OCI-LY1 (cell line): ENCODE measurements at regions not wholly inside any gene's neighbourhood (a gene's known extent, or its start where the extent isn't known, plus 50 kb on each side); places are given as distances from the start of the nearest gene placed in this dataset.

Source experiments
- H2AFZ ChIP-seq: fragments of 200-600 bp; sonication (generic), shearing (Covaris generic); 2 replicates; pipeline ENCODE4 v1.6.0; 2014; ENCODE audit warnings: antibody characterized with exemption, mild to moderate bottlenecking, low read length
- H3F3A ChIP-seq: fragments of 200-600 bp; sonication (generic), shearing (Covaris generic); 2 replicates; pipeline ENCODE4 v1.6.0; 2014; ENCODE audit warnings: mild to moderate bottlenecking, antibody characterized with exemption, low read length, moderate library complexity; ENCODE audit not compliant: insufficient read depth
- H3K27ac ChIP-seq: fragments of 200-600 bp; sonication (generic); 2 replicates; pipeline ENCODE4 v1.5.1; 2014; ENCODE audit warnings: low read length, mixed run types, mild to moderate bottlenecking, low read depth; ENCODE audit not compliant: poor library complexity, severe bottlenecking
- H3K27me3 ChIP-seq: fragments of 200-600 bp; sonication (generic); 2 replicates; pipeline ENCODE4 v1.6.0; 2014; ENCODE audit warnings: antibody characterized with exemption, mild to moderate bottlenecking, low read length, moderate library complexity; ENCODE audit not compliant: insufficient read depth
- H3K36me3 ChIP-seq: fragments of 200-600 bp; sonication (generic); 2 replicates; pipeline ENCODE4 v1.6.1; 2014; ENCODE audit warnings: mild to moderate bottlenecking, antibody characterized with exemption, low read length, moderate library complexity, mixed read lengths; ENCODE audit not compliant: insufficient read depth
- H3K4me1 ChIP-seq: fragments of 200-600 bp; sonication (generic); 2 replicates; pipeline ENCODE4 v1.5.1; 2014; ENCODE audit warnings: mild to moderate bottlenecking, low read length, moderate library complexity; ENCODE audit not compliant: insufficient read depth, severe bottlenecking
- H3K4me2 ChIP-seq: fragments of 200-600 bp; sonication (generic), shearing (Covaris generic); 2 replicates; pipeline ENCODE4 v1.6.1; 2014; ENCODE audit warnings: low read length
- H3K4me3 ChIP-seq: fragments of 200-600 bp; sonication (generic); 2 replicates; pipeline ENCODE4 v1.5.1; 2014; ENCODE audit warnings: low read length, low read depth, mild to moderate bottlenecking, mixed read lengths; ENCODE audit not compliant: poor library complexity, severe bottlenecking
- H3K79me2 ChIP-seq: fragments of 200-600 bp; shearing (Covaris generic); 2 replicates; pipeline ENCODE4 v1.6.1; 2016; ENCODE audit warnings: mixed run types, low read length, mixed read lengths; ENCODE audit not compliant: insufficient read depth
- H3K9ac ChIP-seq: fragments of 200-600 bp; sonication (generic), shearing (Covaris generic); 2 replicates; pipeline ENCODE4 v1.6.1; 2014; ENCODE audit warnings: mild to moderate bottlenecking, low read length, mixed read lengths
- H3K9me2 ChIP-seq: fragments of 200-600 bp; sonication (generic), shearing (Covaris generic); 2 replicates; pipeline ENCODE4 v1.6.1; 2014; ENCODE audit warnings: low read depth, mild to moderate bottlenecking, low read length, mixed read lengths
- H3K9me3 ChIP-seq: fragments of 200-600 bp; shearing (Covaris generic); 2 replicates; pipeline ENCODE4 v1.6.1; 2014; ENCODE audit warnings: low read length, mixed read lengths
- H4K20me1 ChIP-seq: fragments of 200-600 bp; sonication (generic), shearing (Covaris generic); 2 replicates; pipeline ENCODE4 v1.6.0; 2016; ENCODE audit warnings: mild to moderate bottlenecking, low read length; ENCODE audit not compliant: insufficient read depth
- CTCF ChIP-seq: fragments of 200-600 bp; sonication (generic), shearing (Covaris generic); IDR thresholded peaks from 2 replicates; pipeline ENCODE4 v1.5.1; 2017; ENCODE audit warnings: mild to moderate bottlenecking, antibody characterized with exemption, low read length, moderate library complexity, mixed read lengths
- EZH2 ChIP-seq: fragments of 200-600 bp; sonication (generic), shearing (Covaris generic); IDR thresholded peaks from 2 replicates; pipeline ENCODE4 v1.8.0; 2017; ENCODE audit warnings: borderline replicate concordance, mixed run types, mild to moderate bottlenecking, antibody characterized with exemption, low read length, moderate library complexity, mixed read lengths

- Histone ChIP-seq H4K20me1 (no peaks in the 10 kb centered on the region), H3K9me3 (no peaks in the 10 kb centered on the region), H3K36me3 (no peaks in the 10 kb centered on the region), H3K79me2 (no peaks in the 10 kb centered on the region), H3K9ac (no peak overlapping the region), H3K4me1 (no peaks in the 10 kb centered on the region), H2AFZ (no peak overlapping the region), H3K27me3 (peaks cover 5% of the 10 kb centered on the region; the same call in 1 of the 2 replicates), H3K27ac (no peak overlapping the region), H3K4me2 (no peak overlapping the region), H3F3A (no peaks in the 10 kb centered on the region), H3K9me2 (no peaks in the 10 kb centered on the region), H3K4me3 (no peak overlapping the region)
- no peak for TF ChIP-seq EZH2
- no peak for TF ChIP-seq CTCF
Observed at GRCh38 chr17:45653616-45654015, 130.5 kb upstream of the CRHR1 start.

DNA sequence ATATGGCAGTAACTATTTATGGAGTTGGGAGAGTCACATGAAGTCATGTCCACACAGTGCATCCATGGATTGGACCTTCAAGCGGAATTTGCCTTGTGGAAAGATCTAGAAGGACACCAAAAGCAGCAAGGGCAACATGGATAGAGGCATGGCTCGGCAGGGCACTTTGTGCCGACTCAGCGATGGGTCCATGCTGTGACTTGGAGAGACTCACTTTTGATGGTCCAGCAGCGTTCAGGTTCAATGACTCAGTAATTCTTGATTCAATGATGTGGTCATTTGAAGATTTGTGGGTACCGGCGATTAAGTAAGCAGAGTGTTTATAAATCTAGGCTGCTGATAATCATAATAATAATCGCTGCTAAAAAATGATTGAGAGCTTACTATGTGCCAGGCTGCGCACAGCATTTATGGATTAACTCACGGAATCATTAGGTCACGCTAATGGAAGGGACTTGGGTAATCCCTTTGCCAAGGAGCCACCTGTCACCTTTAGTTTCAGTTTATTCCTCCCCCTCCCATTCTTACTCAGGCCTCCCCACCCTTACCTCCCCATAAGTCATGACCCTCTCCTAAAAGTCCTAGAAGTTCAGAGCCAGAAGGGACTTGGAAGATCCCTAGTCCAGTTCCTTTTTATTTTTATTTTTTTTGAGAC is 127.5 kb upstream of the CRHR1 start:
- no peak overlapping the region for H3K4me3 ChIP-seq

DNA sequence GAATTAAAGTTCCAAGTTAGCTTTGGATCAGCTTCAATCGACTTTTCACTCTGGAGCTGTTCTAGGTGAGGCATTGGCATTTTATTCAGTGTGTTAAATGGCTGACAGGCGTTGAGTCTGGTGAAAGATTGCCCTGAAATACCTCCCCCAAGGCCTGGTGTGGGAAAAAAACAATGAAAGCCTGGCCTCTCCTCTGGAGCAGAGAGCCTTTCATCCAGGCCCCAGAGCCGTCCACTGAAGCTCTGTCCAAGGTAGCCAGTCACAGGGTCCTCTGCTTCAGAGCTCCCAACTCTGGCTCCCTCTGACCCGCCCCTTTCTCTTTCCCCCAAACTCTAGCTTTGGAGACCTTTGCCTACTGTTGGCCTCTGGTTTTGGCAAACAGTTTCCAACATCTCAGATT is 123.6 kb upstream of the CRHR1 start:
- Histone ChIP-seq H3K9ac (no peak overlapping the region), H3K4me2 (no peak overlapping the region), H2AFZ (no peak overlapping the region), H3K9me3 (no peaks in the 10 kb centered on the region), H3F3A (no peaks in the 10 kb centered on the region), H3K27ac (no peak overlapping the region), H3K36me3 (no peaks in the 10 kb centered on the region), H3K4me1 (no peaks in the 10 kb centered on the region), H3K27me3 (peaks cover 20% of the 10 kb centered on the region; the same call in 1 of the 2 replicates), H4K20me1 (no peaks in the 10 kb centered on the region), H3K79me2 (no peaks in the 10 kb centered on the region), H3K4me3 (no peak overlapping the region), H3K9me2 (no peaks in the 10 kb centered on the region)
- TF ChIP-seq CTCF = no peak

More for the DNA sequence above, 127.5 kb upstream of the CRHR1 start:
- H3K36me3 ChIP-seq = no peaks in the 10 kb centered on the region
- H3K4me1 ChIP-seq = no peaks in the 10 kb centered on the region
- no peaks in the 10 kb centered on the region for H4K20me1 ChIP-seq
- peaks cover 10% of the 10 kb centered on the region; the same call in 1 of the 2 replicates for H3K27me3 ChIP-seq
- H3K9me3 ChIP-seq = no peaks in the 10 kb centered on the region
- H3K4me2 ChIP-seq = no peak overlapping the region
- TF ChIP-seq EZH2 (no peak), CTCF (no peak)
- H3K9ac ChIP-seq = no peak overlapping the region
- H2AFZ ChIP-seq = no peak overlapping the region
- H3F3A ChIP-seq = no peaks in the 10 kb centered on the region
- H3K27ac ChIP-seq = no peak overlapping the region
- no peaks in the 10 kb centered on the region for H3K79me2 ChIP-seq
- no peaks in the 10 kb centered on the region for H3K9me2 ChIP-seq
